Heart right ventricle (tissue), 16 donors: ENCODE measurements at regions not wholly inside any gene's neighbourhood (a gene's known extent, or its start where the extent isn't known, plus 50 kb on each side); places are given as distances from the start of the nearest gene placed in this dataset.
A peak's percentile ranks its signal among the peaks of the same experiment; 100 is the strongest.
"Not testable (repeated sequence)": the region's sequence is repeated elsewhere in the genome, so short reads cannot be mapped to it uniquely, and the experiment has no call there.

Experiments
- ATAC-seq, 8 donors: fragments of 200-7000 bp; cut with Tn5 transposase; one replicate each; pipeline ENCODE4 v1.9.1; 2020; ENCODE audit warnings: mild to moderate bottlenecking in 8 of 8, moderate library complexity in 8 of 8, moderate number of reproducible peaks in 1 of 8
- DNase-seq, 2 donors: peaks; one replicate each; pipeline ENCODE4 v3.0.0-alpha.2; 2020
- H3K27ac ChIP-seq, 10 donors: fragments of 200-600 bp; sonication (generic) in 2 of 10; one replicate each; pipeline versions ENCODE4 v1.5.0 to v1.8.0; 2020 to 2022; ENCODE audit warnings: mild to moderate bottlenecking in 3 of 10
- H3K27me3 ChIP-seq, 7 donors: fragments of 200-600 bp; one replicate each; pipeline ENCODE4 v1.8.0; 2021 to 2022; ENCODE audit warnings: mild to moderate bottlenecking in 2 of 7
- H3K36me3 ChIP-seq, 9 donors: fragments of 200-600 bp; sonication (generic) in 1 of 9; one replicate each; pipeline versions ENCODE4 v1.5.0 to v1.8.0; 2020 to 2022; ENCODE audit warnings: mild to moderate bottlenecking in 2 of 9
- H3K4me1 ChIP-seq, 9 donors: fragments of 200-600 bp; sonication (generic) in 1 of 9; one replicate each; pipeline versions ENCODE4 v1.5.0 to v1.8.0; 2020 to 2022; ENCODE audit warnings: mild to moderate bottlenecking in 4 of 9
- H3K4me3 ChIP-seq, 10 donors: fragments of 200-600 bp; sonication (generic) in 2 of 10; one replicate each; pipeline versions ENCODE4 v1.5.0 to v1.8.0; 2020 to 2022; ENCODE audit warnings: mild to moderate bottlenecking in 7 of 10, moderate library complexity in 2 of 10
- H3K9me3 ChIP-seq, 11 donors: fragments of 200-600 bp in 10 of 11; sonication (generic) in 2 of 11; one replicate each; pipeline versions ENCODE4 v1.5.0 to v1.8.0; 2013 to 2022; ENCODE audit warnings: mild to moderate bottlenecking in 2 of 11, control low read depth in 1 of 11, moderate library complexity in 1 of 11
- CTCF ChIP-seq, 9 donors: fragments of 200-600 bp; sonication (generic) in 2 of 9; IDR thresholded peaks; one replicate each; pipeline versions ENCODE4 v1.5.0 to v1.8.0; 2021 to 2022; ENCODE audit warnings: antibody characterized with exemption in 9 of 9, mild to moderate bottlenecking in 5 of 9, moderate library complexity in 1 of 9
- WGBS, 2 donors: extraction: QIAGEN DNeasy Blood & Tissue Kit; methylation state at CpG; one replicate each; pipeline ENCODE4 v1.1.7; 2013; ENCODE audit warnings: inconsistent platforms in 1 of 2; 5-methylcytosine and 5-hydroxymethylcytosine counted together
- intact Hi-C, 10 donors: fragments of 100-400 bp; cut with DNase I; formaldehyde crosslinking; loops; one replicate each; pipeline versions ENCODE4 v1.11.1 to v1.14.2; 2022
- donor health status: Arrhythmogenic right ventricular cardiomyopathy.
- donor health status: ischemic (EF 13 %, LVEDD 7.1; RV severe dilation, severe dysfunction).
- donor health status: healthy with polysubstance abuse.
- donor health status: DM: no; HTN: yes; CAD: no.
- donor health status: DM: no; HTN: no; CAD: no.
- donor health status: ischemic (EF 25% LVEDD 6.9; RV normal size, moderate dysfunction).
- donor health status: ischemic (EF 25% LVEDD 5.7; RV mildly dilated, moderate dysfunction).
- donor health status: healthy.
- donor health status: DM: yes; HTN: yes; CAD: no.
- donor health status: Ischemic cardiomyopathy.
- donor health status: ischemic (EF 35%, LVEDD 5.7; RV mildly dilated, moderate dysfunction).
- donor health status: nonischemic (EF 11% LVEDD 7.7; RV severe dilation, severe dysfunction).
- donor health status: DM: yes; HTN: yes; CAD: no.
- donor health status: PGD.
- donor health status: ischemic (EF 29% LVEDD 5.4; RV normal size, mild dysfunction).
- donor health status: nonischemic (EF 23%, LVEDD 6.1; RV moderate dilation, normal function).

- Histone ChIP-seq H3K27ac (peak overlapping the region in 4 of 10 donors; percentile 8 to 49 (median 42)), H3K27me3 (no peaks in the 10 kb centered on the region), H3K36me3 (no peaks in the 10 kb centered on the region), H3K4me1 (peaks cover 0 to 16% (median 0%) of the 10 kb centered on the region in 9 donors), H3K9me3 (peaks cover 0 to 6% (median 0%) of the 10 kb centered on the region in 11 donors), H3K4me3 (no peak overlapping the region)
- 53 to 64% methylated on average over 6 of the region's 6 CpGs for WGBS, 2 donors
- intact Hi-C loops, result loop anchor here in 1 of 10 donors (5.0 kb wide), 1 partner anchor 34 kb away; no protein-coding TSS in a partner anchor
- DNase-seq, result no peak
- no peak for ATAC-seq
- no peak for TF ChIP-seq CTCF (IDR thresholded peaks at IDR 0.05)
Observed at GRCh38 chr12:76666290-76666835, 97.6 kb upstream of the ZDHHC17 start.

- H3K36me3 ChIP-seq, result no peaks in the 10 kb centered on the region
- no peak for DNase-seq
- peak overlapping the region in 1 of 10 donors; percentile 4 for H3K27ac ChIP-seq
- H3K4me3 ChIP-seq, result no peak overlapping the region
- no peak for ATAC-seq
- intact Hi-C loops, result loop anchor here in 1 of 10 donors (5.0 kb wide), 1 partner anchor 38 kb away; no protein-coding TSS in a partner anchor
- no peak for TF ChIP-seq CTCF (IDR thresholded peaks at IDR 0.05)
- 62 to 72% methylated on average over 2 of the region's 2 CpGs for WGBS, 2 donors
- no peaks in the 10 kb centered on the region for H3K27me3 ChIP-seq
- H3K9me3 ChIP-seq, result peaks cover 0 to 8% (median 0%) of the 10 kb centered on the region in 11 donors
- peaks cover 0 to 14% (median 0%) of the 10 kb centered on the region in 9 donors for H3K4me1 ChIP-seq
Observed at GRCh38 chr12:76669981-76670380, 93.9 kb upstream of the ZDHHC17 start.

GRCh38 chr12:76670776-76671175, 93.1 kb upstream of the ZDHHC17 start:
- WGBS, 2 donors, result 55 to 80% methylated on average over 1 of the region's 1 CpG
- peaks cover 0 to 7% (median 0%) of the 10 kb centered on the region in 9 donors for H3K4me1 ChIP-seq
- intact Hi-C loops, result no loop called here
- H3K36me3 ChIP-seq, result no peaks in the 10 kb centered on the region
- no peak overlapping the region for H3K4me3 ChIP-seq
- ATAC-seq (no peak), DNase-seq (no peak)
- peaks cover 0 to 8% (median 0%) of the 10 kb centered on the region in 11 donors for H3K9me3 ChIP-seq
- no peaks in the 10 kb centered on the region for H3K27me3 ChIP-seq
- H3K27ac ChIP-seq, result no peak overlapping the region
- TF ChIP-seq CTCF (IDR thresholded peaks at IDR 0.05), result no peak

GRCh38 chr12:76674669-76675315, 89.1 kb upstream of the ZDHHC17 start:
- Histone ChIP-seq H3K27me3 (no peaks in the 10 kb centered on the region), H3K4me3 (no peak overlapping the region), H3K27ac (no peak overlapping the region), H3K4me1 (no peaks in the 10 kb centered on the region), H3K36me3 (no peaks in the 10 kb centered on the region), H3K9me3 (peaks cover 0 to 8% (median 0%) of the 10 kb centered on the region in 11 donors)
- 94 to 95% methylated on average over 3 of the region's 3 CpGs for WGBS, 2 donors
- no peak for DNase-seq
- intact Hi-C loops, result no loop called here
- ATAC-seq, result no peak
- no peak for TF ChIP-seq CTCF (IDR thresholded peaks at IDR 0.05)

GRCh38 chr12:76676261-76676660, 87.7 kb upstream of the ZDHHC17 start:
- H3K4me3 ChIP-seq, H3K9me3 ChIP-seq, H3K36me3 ChIP-seq, H3K27ac ChIP-seq, ATAC-seq, DNase-seq, intact Hi-C loops, H3K27me3 ChIP-seq, H3K4me1 ChIP-seq: not testable (repeated sequence)
- 93 to 96% methylated on average over 4 of the region's 4 CpGs for WGBS, 2 donors
